NB4 (cell line): ENCODE measurements at regions not wholly inside any gene's neighbourhood (a gene's known extent, or its start where the extent isn't known, plus 50 kb on each side); places are given as distances from the start of the nearest gene placed in this dataset.

Experiments
- MAX ChIP-seq: IDR thresholded peaks from 2 replicates; pipeline ENCODE4 v1.6.1; 2011; ENCODE audit warnings: low read depth, low read length
- MYC ChIP-seq: IDR thresholded peaks from 2 replicates; pipeline ENCODE4 v1.6.1; 2011; ENCODE audit warnings: low read depth, low read length
- POLR2A ChIP-seq: IDR thresholded peaks from 2 replicates; pipeline ENCODE4 v1.6.1; 2011; ENCODE audit warnings: mild to moderate bottlenecking; ENCODE audit not compliant: insufficient read length; ENCODE audit errors: extremely low read depth
- TF ChIP-seq, protein P1 (sequence below): IDR thresholded peaks from one replicate; pipeline ENCODE4 v1.5.1; 2012; ENCODE audit warnings: low read depth, low read length

- no peak for TF ChIP-seq MAX
- TF ChIP-seq, protein P1, sequence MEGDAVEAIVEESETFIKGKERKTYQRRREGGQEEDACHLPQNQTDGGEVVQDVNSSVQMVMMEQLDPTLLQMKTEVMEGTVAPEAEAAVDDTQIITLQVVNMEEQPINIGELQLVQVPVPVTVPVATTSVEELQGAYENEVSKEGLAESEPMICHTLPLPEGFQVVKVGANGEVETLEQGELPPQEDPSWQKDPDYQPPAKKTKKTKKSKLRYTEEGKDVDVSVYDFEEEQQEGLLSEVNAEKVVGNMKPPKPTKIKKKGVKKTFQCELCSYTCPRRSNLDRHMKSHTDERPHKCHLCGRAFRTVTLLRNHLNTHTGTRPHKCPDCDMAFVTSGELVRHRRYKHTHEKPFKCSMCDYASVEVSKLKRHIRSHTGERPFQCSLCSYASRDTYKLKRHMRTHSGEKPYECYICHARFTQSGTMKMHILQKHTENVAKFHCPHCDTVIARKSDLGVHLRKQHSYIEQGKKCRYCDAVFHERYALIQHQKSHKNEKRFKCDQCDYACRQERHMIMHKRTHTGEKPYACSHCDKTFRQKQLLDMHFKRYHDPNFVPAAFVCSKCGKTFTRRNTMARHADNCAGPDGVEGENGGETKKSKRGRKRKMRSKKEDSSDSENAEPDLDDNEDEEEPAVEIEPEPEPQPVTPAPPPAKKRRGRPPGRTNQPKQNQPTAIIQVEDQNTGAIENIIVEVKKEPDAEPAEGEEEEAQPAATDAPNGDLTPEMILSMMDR = no peak
- no peak for TF ChIP-seq POLR2A
- no peak for TF ChIP-seq MYC
Observed at GRCh38 chr5:106474066-106474465, 1196.7 kb downstream of the EFNA5 start.
